Hepatocyte (in vitro differentiated cells): ENCODE measurements at regions not wholly inside any gene's neighbourhood (a gene's known extent, or its start where the extent isn't known, plus 50 kb on each side); places are given as distances from the start of the nearest gene placed in this dataset.

Experiments
- EZH2 ChIP-seq: fragments of 200-600 bp; sonication (generic); IDR thresholded peaks from 2 replicates; pipeline ENCODE4 v1.6.1; 2016; ENCODE audit warnings: antibody characterized with exemption, mild to moderate bottlenecking, borderline replicate concordance
- EZH2phosphoT487 ChIP-seq: fragments of 200-600 bp; sonication (generic); IDR thresholded peaks from one replicate; pipeline ENCODE4 v1.6.1; 2018; ENCODE audit warnings: antibody characterized with exemption, mild to moderate bottlenecking, low read depth, moderate library complexity; ENCODE audit not compliant: unreplicated experiment, severe bottlenecking
- TF ChIP-seq, protein P1 (sequence below): fragments of 200-600 bp; sonication (generic); IDR thresholded peaks from 2 replicates; pipeline ENCODE4 v1.5.1; 2016; ENCODE audit warnings: antibody characterized with exemption, mild to moderate bottlenecking; ENCODE audit not compliant: poor library complexity

GRCh38 chr20:53728359-53728758 is 134.7 kb upstream of the ZNF217 start:
- no peak for TF ChIP-seq EZH2phosphoT487
- TF ChIP-seq, protein P1, sequence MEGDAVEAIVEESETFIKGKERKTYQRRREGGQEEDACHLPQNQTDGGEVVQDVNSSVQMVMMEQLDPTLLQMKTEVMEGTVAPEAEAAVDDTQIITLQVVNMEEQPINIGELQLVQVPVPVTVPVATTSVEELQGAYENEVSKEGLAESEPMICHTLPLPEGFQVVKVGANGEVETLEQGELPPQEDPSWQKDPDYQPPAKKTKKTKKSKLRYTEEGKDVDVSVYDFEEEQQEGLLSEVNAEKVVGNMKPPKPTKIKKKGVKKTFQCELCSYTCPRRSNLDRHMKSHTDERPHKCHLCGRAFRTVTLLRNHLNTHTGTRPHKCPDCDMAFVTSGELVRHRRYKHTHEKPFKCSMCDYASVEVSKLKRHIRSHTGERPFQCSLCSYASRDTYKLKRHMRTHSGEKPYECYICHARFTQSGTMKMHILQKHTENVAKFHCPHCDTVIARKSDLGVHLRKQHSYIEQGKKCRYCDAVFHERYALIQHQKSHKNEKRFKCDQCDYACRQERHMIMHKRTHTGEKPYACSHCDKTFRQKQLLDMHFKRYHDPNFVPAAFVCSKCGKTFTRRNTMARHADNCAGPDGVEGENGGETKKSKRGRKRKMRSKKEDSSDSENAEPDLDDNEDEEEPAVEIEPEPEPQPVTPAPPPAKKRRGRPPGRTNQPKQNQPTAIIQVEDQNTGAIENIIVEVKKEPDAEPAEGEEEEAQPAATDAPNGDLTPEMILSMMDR = no peak
- no peak for TF ChIP-seq EZH2
